Immature natural killer cell (primary cell): ENCODE measurements at regions not wholly inside any gene's neighbourhood (a gene's known extent, or its start where the extent isn't known, plus 50 kb on each side); places are given as distances from the start of the nearest gene placed in this dataset.

Experiments used
- DNase-seq, 3 donors: peaks; one replicate each; pipeline ENCODE4 v3.0.0; 2022; ENCODE audit warnings: mixed read lengths in 1 of 3
- H3K27ac Mint-ChIP-seq, 6 donors: one replicate each; pipeline ENCODE4 v1.8.0; 2020; ENCODE audit warnings: mixed read lengths in 6 of 6, mild to moderate bottlenecking in 5 of 6, inconsistent platforms in 4 of 6, moderate library complexity in 3 of 6
- H3K27me3 Mint-ChIP-seq, 3 donors: one replicate each; pipeline ENCODE4 v1.8.0; 2020 to 2021; ENCODE audit warnings: low read depth in 3 of 3, mild to moderate bottlenecking in 3 of 3, mixed read lengths in 3 of 3, moderate library complexity in 3 of 3, inconsistent platforms in 1 of 3
- H3K36me3 Mint-ChIP-seq, 3 donors: one replicate each; pipeline ENCODE4 v1.8.0; 2020; ENCODE audit warnings: mixed read lengths in 3 of 3, inconsistent platforms in 2 of 3, mild to moderate bottlenecking in 2 of 3
- H3K4me1 Mint-ChIP-seq, 2 donors: one replicate each; pipeline ENCODE4 v1.8.0; 2020; ENCODE audit warnings: inconsistent platforms in 2 of 2, mild to moderate bottlenecking in 2 of 2, mixed read lengths in 2 of 2, moderate library complexity in 1 of 2
- H3K4me3 Mint-ChIP-seq, 5 donors: one replicate each; pipeline ENCODE4 v1.8.0; 2020; ENCODE audit warnings: mild to moderate bottlenecking in 5 of 5, mixed read lengths in 5 of 5, inconsistent platforms in 3 of 5, moderate library complexity in 3 of 5
- H3K9me3 Mint-ChIP-seq, 6 donors: one replicate each; pipeline ENCODE4 v1.8.0; 2020; ENCODE audit warnings: mild to moderate bottlenecking in 6 of 6, mixed read lengths in 6 of 6, inconsistent platforms in 4 of 6, moderate library complexity in 3 of 6

DNA sequence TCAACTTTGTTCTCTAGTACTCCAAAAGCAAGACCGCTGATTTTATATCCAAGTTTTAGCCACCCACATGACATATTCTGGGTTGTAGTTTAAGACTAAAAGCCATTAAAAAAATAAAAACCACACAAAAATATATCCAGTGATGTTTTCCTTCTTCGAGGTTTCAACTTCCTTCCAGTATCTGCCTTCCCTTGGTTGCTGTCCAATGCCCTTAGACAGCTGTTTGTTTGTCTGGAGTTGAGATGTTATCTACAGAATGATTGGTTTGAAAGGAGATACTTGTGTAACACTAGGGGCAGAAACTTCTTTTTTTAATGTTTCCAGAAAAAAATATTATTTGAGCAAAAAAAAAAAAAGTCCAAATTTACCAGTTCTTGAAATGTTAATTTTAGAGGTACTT lies 591.5 kb upstream of the PCDH9 start:
- Mint-ChIP-seq H3K27ac (no peak overlapping the region), H3K9me3 (peaks cover 3 to 27% (median 10%) of the 10 kb centered on the region in 6 donors), H3K4me3 (no peak overlapping the region), H3K4me1 (no peaks in the 10 kb centered on the region), H3K27me3 (peaks cover 0 to 1% (median 0%) of the 10 kb centered on the region in 3 donors), H3K36me3 (no peaks in the 10 kb centered on the region)
- DNase-seq, result no peak

DNA sequence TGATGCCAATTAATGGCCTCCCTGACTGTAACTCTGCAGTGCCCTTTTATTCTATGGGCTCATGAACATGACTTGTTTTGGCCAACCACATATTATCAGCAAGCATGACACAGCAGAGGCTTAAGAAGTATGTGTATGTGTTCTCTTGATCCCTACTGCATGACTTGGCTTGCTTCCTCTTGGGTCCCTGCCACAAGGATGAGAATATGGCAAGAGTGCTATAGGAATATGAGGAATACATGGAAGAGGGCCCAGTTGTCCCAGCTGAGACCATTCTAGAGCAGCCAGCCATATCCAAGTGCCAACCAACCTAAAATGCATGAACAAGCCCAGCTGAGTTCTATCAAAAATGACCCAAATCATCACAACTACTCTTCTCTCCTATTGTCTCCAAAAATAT lies 576.7 kb upstream of the PCDH9 start:
- no peak overlapping the region for H3K27ac Mint-ChIP-seq
- peaks cover 3 to 44% (median 26%) of the 10 kb centered on the region in 6 donors for H3K9me3 Mint-ChIP-seq
- H3K4me3 Mint-ChIP-seq, result no peak overlapping the region
- H3K4me1 Mint-ChIP-seq, result no peaks in the 10 kb centered on the region
- H3K36me3 Mint-ChIP-seq, result peaks cover 0 to 4% (median 3%) of the 10 kb centered on the region in 3 donors
- no peak for DNase-seq
- no peaks in the 10 kb centered on the region for H3K27me3 Mint-ChIP-seq

DNA sequence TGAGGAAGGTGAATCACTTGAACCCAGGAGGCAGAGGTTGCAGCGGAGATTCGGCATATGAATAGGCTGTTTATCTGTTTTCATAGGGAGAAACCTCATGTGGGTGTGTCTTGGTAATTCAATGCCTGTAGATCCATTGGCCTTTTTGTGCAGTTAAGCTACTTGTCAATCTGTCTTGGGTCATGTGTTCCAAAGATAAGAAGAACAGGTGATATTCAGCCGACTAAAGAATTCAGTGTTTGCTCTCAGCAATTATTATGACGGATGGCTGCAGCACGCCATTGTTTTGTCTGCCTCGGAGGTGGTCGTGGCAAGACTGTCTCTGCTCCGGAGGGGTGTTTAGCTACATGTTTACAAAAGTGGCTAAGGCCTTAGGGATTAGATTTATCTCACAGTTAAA lies 573.0 kb upstream of the PCDH9 start:
- Mint-ChIP-seq H3K36me3 (peaks cover 0 to 4% (median 2%) of the 10 kb centered on the region in 3 donors), H3K4me3 (no peak overlapping the region), H3K27ac (no peak overlapping the region), H3K9me3 (peaks cover 6 to 48% (median 33%) of the 10 kb centered on the region in 6 donors), H3K27me3 (no peaks in the 10 kb centered on the region), H3K4me1 (no peaks in the 10 kb centered on the region)
- DNase-seq, result no peak

- DNase-seq, result no peak
- Mint-ChIP-seq H3K9me3 (peaks cover 2 to 34% (median 9%) of the 10 kb centered on the region in 6 donors), H3K4me1 (no peaks in the 10 kb centered on the region), H3K36me3 (no peaks in the 10 kb centered on the region), H3K27ac (no peak overlapping the region), H3K4me3 (no peak overlapping the region), H3K27me3 (no peaks in the 10 kb centered on the region)
Measured at GRCh38 chr13:67792151-67792676, 562.1 kb upstream of the PCDH9 start.

DNA sequence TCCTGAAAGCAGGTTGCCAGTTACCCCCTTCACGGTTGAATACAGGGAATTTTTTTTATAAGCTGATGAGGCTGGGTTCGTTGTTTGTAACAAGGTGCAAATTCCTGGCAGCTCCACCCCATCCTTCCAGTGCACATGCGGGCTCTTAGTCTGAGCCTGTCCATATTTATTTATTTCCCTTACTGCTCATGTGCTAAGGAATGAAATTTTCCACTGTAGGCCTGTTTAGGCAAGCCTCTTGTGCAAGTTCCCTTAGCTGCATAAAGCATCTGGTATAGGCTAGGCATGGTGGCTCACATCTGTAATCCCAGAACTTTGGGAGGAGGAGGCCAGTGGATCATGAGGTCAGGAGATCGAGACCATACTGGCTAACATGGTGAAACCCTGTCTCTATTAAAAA lies 560.9 kb upstream of the PCDH9 start:
- Mint-ChIP-seq H3K4me3 (no peak overlapping the region), H3K9me3 (peaks cover 2 to 35% (median 9%) of the 10 kb centered on the region in 6 donors), H3K27ac (no peak overlapping the region), H3K27me3 (no peaks in the 10 kb centered on the region), H3K4me1 (no peaks in the 10 kb centered on the region), H3K36me3 (no peaks in the 10 kb centered on the region)
- no peak for DNase-seq

DNA sequence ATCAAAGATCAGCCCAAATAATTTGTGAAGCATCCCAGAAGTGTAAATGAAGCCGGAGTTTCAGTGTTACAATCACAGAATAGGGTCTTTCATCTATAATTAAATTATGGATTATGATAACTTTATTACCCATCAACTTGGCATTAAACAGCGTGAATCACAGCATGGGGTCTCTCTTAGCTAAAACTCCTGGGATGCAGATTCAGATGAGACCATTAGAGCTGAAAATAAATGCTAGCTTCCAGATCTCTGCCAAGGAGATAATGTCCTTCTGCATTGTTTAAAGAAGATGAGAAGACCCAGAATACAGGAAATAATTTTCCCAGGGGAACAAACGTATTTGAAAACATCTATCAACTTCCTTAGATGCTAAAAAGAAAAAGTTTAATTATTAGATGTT lies 546.0 kb upstream of the PCDH9 start:
- Mint-ChIP-seq H3K9me3 (peaks cover 10 to 40% (median 21%) of the 10 kb centered on the region in 6 donors), H3K27me3 (no peaks in the 10 kb centered on the region), H3K27ac (no peak overlapping the region), H3K4me1 (no peaks in the 10 kb centered on the region), H3K4me3 (no peak overlapping the region), H3K36me3 (no peaks in the 10 kb centered on the region)
- no peak for DNase-seq

DNA sequence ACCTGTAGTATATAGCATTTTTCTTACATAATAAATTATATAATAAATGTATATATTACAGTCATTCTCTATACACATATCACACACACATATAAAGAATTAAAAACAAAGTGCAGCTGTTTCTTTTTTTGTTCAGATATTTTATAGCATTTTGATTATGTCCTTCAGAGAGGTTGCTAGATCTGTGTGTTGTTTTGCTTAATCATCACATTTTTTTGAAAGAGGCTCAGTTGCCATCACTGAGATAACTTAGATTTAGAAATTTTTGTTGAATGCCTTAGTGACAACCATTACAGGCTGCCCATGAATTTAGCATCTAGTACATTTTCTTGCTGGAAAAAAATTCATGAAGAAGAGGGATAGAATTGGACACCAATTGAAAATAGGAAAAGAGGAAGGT lies 545.2 kb upstream of the PCDH9 start:
- Mint-ChIP-seq H3K27ac (no peak overlapping the region), H3K9me3 (peaks cover 10 to 40% (median 24%) of the 10 kb centered on the region in 6 donors)

GRCh38 chr13:67772807-67773453 lies 542.8 kb upstream of the PCDH9 start:
- H3K4me1 Mint-ChIP-seq, result no peaks in the 10 kb centered on the region
- no peak for DNase-seq
- peaks cover 6 to 44% (median 34%) of the 10 kb centered on the region in 6 donors for H3K9me3 Mint-ChIP-seq
- H3K4me3 Mint-ChIP-seq, result no peak overlapping the region
- H3K36me3 Mint-ChIP-seq, result no peaks in the 10 kb centered on the region
- no peak overlapping the region for H3K27ac Mint-ChIP-seq
- no peaks in the 10 kb centered on the region for H3K27me3 Mint-ChIP-seq

More for the DNA sequence above, 545.2 kb upstream of the PCDH9 start:
- H3K4me3 Mint-ChIP-seq, result no peak overlapping the region
- no peaks in the 10 kb centered on the region for H3K36me3 Mint-ChIP-seq
- no peak for DNase-seq
- H3K4me1 Mint-ChIP-seq, result no peaks in the 10 kb centered on the region
- H3K27me3 Mint-ChIP-seq, result no peaks in the 10 kb centered on the region

DNA sequence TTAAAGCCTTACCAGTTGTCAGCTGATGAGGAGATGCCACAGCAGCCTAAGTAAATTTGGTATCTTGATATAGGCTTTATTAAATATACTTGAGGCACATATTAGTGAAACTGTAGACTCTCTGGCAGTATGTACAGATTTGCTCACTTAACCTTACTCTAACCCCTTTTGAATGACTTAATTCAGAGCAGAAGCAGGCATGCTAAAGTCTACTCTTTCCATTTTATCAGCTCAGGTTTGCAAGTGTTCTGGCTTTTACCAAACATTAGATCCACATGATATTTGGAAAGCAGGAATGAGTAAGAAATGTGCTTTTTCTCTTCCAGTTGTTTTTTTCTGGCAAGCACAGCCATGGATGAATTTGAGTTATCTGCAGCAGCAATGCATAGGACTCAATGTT lies 541.0 kb upstream of the PCDH9 start:
- H3K27ac Mint-ChIP-seq, result no peak overlapping the region
- no peak overlapping the region for H3K4me3 Mint-ChIP-seq
- H3K27me3 Mint-ChIP-seq, result no peaks in the 10 kb centered on the region

GRCh38 chr13:67769987-67770341 lies 539.8 kb upstream of the PCDH9 start:
- DNase-seq, result no peak
- H3K4me3 Mint-ChIP-seq, result no peak overlapping the region
- no peak overlapping the region for H3K27ac Mint-ChIP-seq
- H3K9me3 Mint-ChIP-seq, result peaks cover 4 to 45% (median 28%) of the 10 kb centered on the region in 6 donors
- no peaks in the 10 kb centered on the region for H3K36me3 Mint-ChIP-seq
- H3K27me3 Mint-ChIP-seq, result no peaks in the 10 kb centered on the region
- no peaks in the 10 kb centered on the region for H3K4me1 Mint-ChIP-seq

More for the DNA sequence above, 541.0 kb upstream of the PCDH9 start:
- no peak for DNase-seq
- H3K36me3 Mint-ChIP-seq, result no peaks in the 10 kb centered on the region
- peaks cover 3 to 44% (median 29%) of the 10 kb centered on the region in 6 donors for H3K9me3 Mint-ChIP-seq
- H3K4me1 Mint-ChIP-seq, result no peaks in the 10 kb centered on the region

DNA sequence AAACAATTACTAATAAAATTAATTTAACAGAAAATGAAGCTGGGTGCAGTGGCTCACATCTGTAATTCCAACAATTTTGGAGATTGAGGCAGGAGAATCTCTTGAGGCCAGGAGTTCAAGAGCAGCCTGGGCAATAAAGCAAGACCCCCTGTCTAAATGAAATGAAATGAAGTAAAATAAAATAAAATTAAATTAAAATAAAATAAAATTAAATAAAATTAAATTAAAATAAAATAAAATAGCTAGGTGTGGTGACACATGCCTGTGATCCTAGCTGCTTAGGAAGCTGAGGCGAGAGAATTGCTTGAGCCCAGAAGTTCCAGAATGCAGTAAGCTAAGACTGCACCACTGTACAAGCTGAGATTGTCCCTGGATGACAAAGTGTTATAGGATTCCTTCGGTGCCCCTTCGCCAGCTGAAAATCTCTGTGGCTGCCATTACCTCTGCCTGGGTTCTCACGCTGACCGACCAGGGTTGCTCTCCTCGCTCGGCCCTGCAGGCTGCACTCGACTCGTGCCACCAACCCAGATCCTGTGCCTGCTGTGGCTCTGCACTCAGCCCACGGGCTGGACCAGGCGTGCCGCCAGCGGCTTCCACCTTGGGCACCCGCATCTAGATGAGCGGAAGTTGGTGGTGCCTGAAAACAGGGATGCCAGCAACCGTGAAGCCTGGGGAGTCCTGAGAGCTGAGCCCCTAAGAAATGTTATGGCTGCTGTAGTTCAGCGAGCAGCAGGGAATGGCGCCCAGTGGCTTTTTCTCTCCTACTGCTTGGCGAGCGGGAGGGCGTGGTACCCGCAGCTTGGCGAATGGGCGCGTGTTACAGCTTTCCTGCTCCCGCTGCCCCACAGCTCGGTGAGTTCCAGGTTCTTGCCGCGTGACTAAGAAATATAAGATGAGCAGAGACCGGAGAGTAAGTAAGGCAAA lies 539.2 kb upstream of the PCDH9 start:
- Mint-ChIP-seq H3K27ac (no peak overlapping the region), H3K36me3 (no peaks in the 10 kb centered on the region), H3K9me3 (peaks cover 4 to 45% (median 28%) of the 10 kb centered on the region in 6 donors), H3K4me1 (no peaks in the 10 kb centered on the region), H3K4me3 (no peak overlapping the region), H3K27me3 (no peaks in the 10 kb centered on the region)
- no peak for DNase-seq

DNA sequence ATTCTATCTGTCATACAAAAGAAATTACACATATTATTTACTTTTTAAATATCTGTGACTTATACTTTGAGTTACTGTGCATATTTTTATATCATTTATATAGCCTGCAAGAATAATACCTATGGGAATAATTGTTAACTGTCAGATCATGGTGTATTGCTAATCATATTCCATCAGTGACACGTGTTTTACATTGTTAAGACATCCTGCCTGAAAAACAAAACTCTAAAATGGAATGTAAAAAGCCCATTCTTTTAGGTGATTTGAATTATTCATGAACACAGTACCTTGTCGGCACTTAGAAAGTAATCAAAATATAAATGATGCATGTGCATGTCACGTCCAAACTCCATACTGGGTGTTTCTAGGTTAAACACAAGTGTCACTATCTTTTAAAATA lies 533.8 kb upstream of the PCDH9 start:
- Mint-ChIP-seq H3K9me3 (peaks cover 9 to 38% (median 16%) of the 10 kb centered on the region in 6 donors), H3K36me3 (no peaks in the 10 kb centered on the region), H3K4me1 (no peaks in the 10 kb centered on the region), H3K27me3 (no peaks in the 10 kb centered on the region), H3K27ac (no peak overlapping the region), H3K4me3 (no peak overlapping the region)
- DNase-seq, result no peak

GRCh38 chr13:67763384-67763783 lies 533.2 kb upstream of the PCDH9 start:
- Mint-ChIP-seq H3K4me1 (no peaks in the 10 kb centered on the region), H3K27me3 (no peaks in the 10 kb centered on the region), H3K4me3 (no peak overlapping the region), H3K9me3 (peaks cover 7 to 37% (median 15%) of the 10 kb centered on the region in 6 donors), H3K27ac (no peak overlapping the region), H3K36me3 (no peaks in the 10 kb centered on the region)
- no peak for DNase-seq

DNA sequence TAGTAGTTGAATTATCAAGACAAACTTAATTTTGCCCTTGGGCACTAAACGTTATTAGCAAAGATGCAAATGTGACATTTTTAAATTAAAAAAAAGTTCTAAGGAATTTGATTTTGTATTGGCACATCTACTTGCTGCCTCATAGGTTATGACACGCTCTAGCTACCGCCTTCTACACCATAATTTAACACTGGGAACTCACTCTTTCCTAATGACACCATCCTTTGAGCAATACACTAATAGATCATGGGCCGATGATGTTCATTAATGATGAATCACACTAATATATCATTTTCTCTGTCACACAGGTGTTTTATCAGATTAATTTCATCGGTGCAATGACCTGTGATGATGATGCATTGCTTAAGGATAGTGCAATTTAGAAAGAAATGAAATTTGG lies 528.8 kb upstream of the PCDH9 start:
- no peak for DNase-seq
- Mint-ChIP-seq H3K4me1 (no peaks in the 10 kb centered on the region), H3K4me3 (no peak overlapping the region), H3K36me3 (no peaks in the 10 kb centered on the region), H3K27me3 (no peaks in the 10 kb centered on the region), H3K27ac (no peak overlapping the region), H3K9me3 (peaks cover 11 to 56% (median 17%) of the 10 kb centered on the region in 6 donors)
